NCI-H2196 (cell line): ENCODE measurements at regions not wholly inside any gene's neighbourhood (a gene's known extent, or its start where the extent isn't known, plus 50 kb on each side); places are given as distances from the start of the nearest gene placed in this dataset.
"Not testable (repeated sequence)": the region's sequence is repeated elsewhere in the genome, so short reads cannot be mapped to it uniquely, and the experiment has no call there.

ENCODE experiments used
- DNase-seq: peaks from one replicate; lab custom pipeline; 2025; ENCODE audit not compliant: unreplicated experiment; lab: John Stamatoyannopoulos, UW

- no peak for DNase-seq
These were observed 181.8 kb upstream of the OLFM3 start for GRCh38 chr1:102178480-102178879.

- DNase-seq = peak; percentile 2
These were observed 177.6 kb upstream of the OLFM3 start for GRCh38 chr1:102174259-102174863.

GRCh38 chr1:102172200-102172599 is 175.5 kb upstream of the OLFM3 start:
- no peak for DNase-seq

GRCh38 chr1:102163799-102164198 is 167.1 kb upstream of the OLFM3 start:
- DNase-seq = no peak

GRCh38 chr1:102151242-102151641 is 154.5 kb upstream of the OLFM3 start:
- no peak for DNase-seq

GRCh38 chr1:102120910-102121309 is 124.2 kb upstream of the OLFM3 start:
- DNase-seq = no peak

- no peak for DNase-seq
These were observed 121.4 kb upstream of the OLFM3 start for GRCh38 chr1:102118150-102118549.

- DNase-seq = no peak
These were observed 113.9 kb upstream of the OLFM3 start for GRCh38 chr1:102110586-102110985.

GRCh38 chr1:102109493-102109892 is 112.8 kb upstream of the OLFM3 start:
- DNase-seq = not testable (repeated sequence)

- DNase-seq = no peak
These were observed 110.7 kb upstream of the OLFM3 start for GRCh38 chr1:102107441-102107840.

- DNase-seq = no peak
These were observed 109.3 kb upstream of the OLFM3 start for GRCh38 chr1:102105931-102106550.

- no peak for DNase-seq
These were observed 106.9 kb upstream of the OLFM3 start for GRCh38 chr1:102103646-102104045.

GRCh38 chr1:102102276-102102780 is 105.6 kb upstream of the OLFM3 start:
- DNase-seq = no peak

- no peak for DNase-seq
These were observed 103.9 kb upstream of the OLFM3 start for GRCh38 chr1:102100666-102101065.

GRCh38 chr1:102099916-102100315 is 103.2 kb upstream of the OLFM3 start:
- DNase-seq = no peak

- DNase-seq = no peak
These were observed 101.8 kb upstream of the OLFM3 start for GRCh38 chr1:102098536-102098935.

- DNase-seq = no peak
These were observed 101.4 kb upstream of the OLFM3 start for GRCh38 chr1:102098081-102098480.

GRCh38 chr1:102097451-102097850 is 100.7 kb upstream of the OLFM3 start:
- no peak for DNase-seq

GRCh38 chr1:102096162-102096561 is 99.4 kb upstream of the OLFM3 start:
- no peak for DNase-seq

GRCh38 chr1:102089791-102090190 is 93.1 kb upstream of the OLFM3 start:
- DNase-seq = no peak

- no peak for DNase-seq
These were observed 89.2 kb upstream of the OLFM3 start for GRCh38 chr1:102085896-102086295.

GRCh38 chr1:102084771-102085535 is 88.2 kb upstream of the OLFM3 start:
- no peak for DNase-seq
